DMS 273 (cell line): ENCODE measurements at regions not wholly inside any gene's neighbourhood (a gene's known extent, or its start where the extent isn't known, plus 50 kb on each side); places are given as distances from the start of the nearest gene placed in this dataset.
"Not testable (repeated sequence)": the region's sequence is repeated elsewhere in the genome, so short reads cannot be mapped to it uniquely, and the experiment has no call there.

Experiments
- DNase-seq: peaks from one replicate; lab custom pipeline; 2025; ENCODE audit not compliant: unreplicated experiment; lab: John Stamatoyannopoulos, UW

GRCh38 chr13:63542770-63543169 is 2127.1 kb upstream of the PCDH20 start:
- DNase-seq, result no peak

GRCh38 chr13:63541336-63541735 is 2125.7 kb upstream of the PCDH20 start:
- DNase-seq, result no peak

- no peak for DNase-seq
Measured at GRCh38 chr13:63540061-63540460, 2124.4 kb upstream of the PCDH20 start.

GRCh38 chr13:63517371-63517770 is 2101.7 kb upstream of the PCDH20 start:
- no peak for DNase-seq

GRCh38 chr13:63516124-63516523 is 2100.5 kb upstream of the PCDH20 start:
- DNase-seq, result no peak

GRCh38 chr13:63514886-63515285 is 2099.2 kb upstream of the PCDH20 start:
- no peak for DNase-seq

- DNase-seq, result no peak
Measured at GRCh38 chr13:63512095-63512494, 2096.4 kb upstream of the PCDH20 start.

GRCh38 chr13:63501702-63502101 is 2086.1 kb upstream of the PCDH20 start:
- DNase-seq, result no peak

GRCh38 chr13:63497601-63498000 is 2082.0 kb upstream of the PCDH20 start:
- no peak for DNase-seq

GRCh38 chr13:63492604-63493003 is 2077.0 kb upstream of the PCDH20 start:
- no peak for DNase-seq

- no peak for DNase-seq
Measured at GRCh38 chr13:63490149-63490548, 2074.5 kb upstream of the PCDH20 start.

GRCh38 chr13:63481334-63481733 is 2065.7 kb upstream of the PCDH20 start:
- DNase-seq, result peak; percentile 3

GRCh38 chr13:63472711-63473110 is 2057.1 kb upstream of the PCDH20 start:
- DNase-seq, result no peak

GRCh38 chr13:63463782-63464610 is 2048.3 kb upstream of the PCDH20 start:
- DNase-seq, result no peak

- DNase-seq, result no peak
Measured at GRCh38 chr13:63460462-63461090, 2044.9 kb upstream of the PCDH20 start.

GRCh38 chr13:63457186-63457585 is 2041.5 kb upstream of the PCDH20 start:
- no peak for DNase-seq

- peak; percentile 19 for DNase-seq
Measured at GRCh38 chr13:63455938-63456337, 2040.3 kb upstream of the PCDH20 start.

GRCh38 chr13:63449550-63449949 is 2033.9 kb upstream of the PCDH20 start:
- no peak for DNase-seq

- no peak for DNase-seq
Measured at GRCh38 chr13:63448692-63449091, 2033.0 kb upstream of the PCDH20 start.

- no peak for DNase-seq
Measured at GRCh38 chr13:63446329-63446728, 2030.7 kb upstream of the PCDH20 start.

GRCh38 chr13:63444225-63444624 is 2028.6 kb upstream of the PCDH20 start:
- DNase-seq, result not testable (repeated sequence)

- no peak for DNase-seq
Measured at GRCh38 chr13:63438951-63439350, 2023.3 kb upstream of the PCDH20 start.

GRCh38 chr13:63436325-63436668 is 2020.6 kb upstream of the PCDH20 start:
- no peak for DNase-seq
